Skeletal muscle tissue (tissue), 3 donors: ENCODE measurements at regions not wholly inside any gene's neighbourhood (a gene's known extent, or its start where the extent isn't known, plus 50 kb on each side); places are given as distances from the start of the nearest gene placed in this dataset.

Experiments used
- H3K27ac ChIP-seq: one replicate; pipeline ENCODE4 v1.7.0; 2013; ENCODE audit warnings: mild to moderate bottlenecking, low read depth, low read length, inconsistent platforms
- H3K27me3 ChIP-seq, 3 donors: one replicate each; pipeline ENCODE4 v1.7.0; 2013; ENCODE audit warnings: low read length in 3 of 3; ENCODE audit not compliant: control insufficient read depth in 3 of 3, insufficient read depth in 3 of 3
- H3K36me3 ChIP-seq, 3 donors: one replicate each; pipeline ENCODE4 v1.7.0; 2013; ENCODE audit warnings: low read length in 3 of 3; ENCODE audit not compliant: control insufficient read depth in 3 of 3, insufficient read depth in 3 of 3
- H3K4me1 ChIP-seq, 3 donors: one replicate each; pipeline ENCODE4 v1.7.0; 2013; ENCODE audit warnings: low read length in 3 of 3, mild to moderate bottlenecking in 3 of 3; ENCODE audit not compliant: control insufficient read depth in 3 of 3, insufficient read depth in 3 of 3
- H3K4me3 ChIP-seq, 3 donors: one replicate each; pipeline ENCODE4 v1.7.0; 2013; ENCODE audit warnings: low read length in 3 of 3
- H3K9ac ChIP-seq, 3 donors: one replicate each; pipeline ENCODE4 v1.7.0; 2013; ENCODE audit warnings: low read length in 3 of 3, mild to moderate bottlenecking in 3 of 3, moderate library complexity in 2 of 3, low read depth in 1 of 3
- H3K9me3 ChIP-seq, 3 donors: one replicate each; pipeline ENCODE4 v1.7.0; 2013; ENCODE audit warnings: low read length in 3 of 3; ENCODE audit not compliant: control insufficient read depth in 3 of 3
- donor health status: Osteomylitis.

GRCh38 chr1:25035523-25036116 lies 105.5 kb upstream of the RUNX3 start:
- peaks cover 0 to 16% (median 7%) of the 10 kb centered on the region in 3 donors for H3K4me1 ChIP-seq
- H3K36me3 ChIP-seq = no peaks in the 10 kb centered on the region

GRCh38 chr1:25034736-25035522 lies 104.9 kb upstream of the RUNX3 start:
- no peak overlapping the region for H3K9ac ChIP-seq
- peaks cover 0 to 16% (median 7%) of the 10 kb centered on the region in 3 donors for H3K4me1 ChIP-seq
- peaks cover under 1 to 10% (median 7%) of the 10 kb centered on the region in 3 donors for H3K27me3 ChIP-seq
- H3K27ac ChIP-seq = no peak overlapping the region
- no peaks in the 10 kb centered on the region for H3K9me3 ChIP-seq
- no peak overlapping the region for H3K4me3 ChIP-seq
- no peaks in the 10 kb centered on the region for H3K36me3 ChIP-seq

More at GRCh38 chr1:25035523-25036116, 105.5 kb upstream of the RUNX3 start:
- no peaks in the 10 kb centered on the region for H3K9me3 ChIP-seq
- no peak overlapping the region for H3K9ac ChIP-seq
- peaks cover 4 to 7% (median 6%) of the 10 kb centered on the region in 3 donors for H3K27me3 ChIP-seq
- no peak overlapping the region for H3K27ac ChIP-seq
- H3K4me3 ChIP-seq = no peak overlapping the region

- H3K4me3 ChIP-seq = no peak overlapping the region
- peaks cover 2 to 10% (median 10%) of the 10 kb centered on the region in 3 donors for H3K27me3 ChIP-seq
- no peaks in the 10 kb centered on the region for H3K9me3 ChIP-seq
- no peaks in the 10 kb centered on the region for H3K36me3 ChIP-seq
- peaks cover 0 to 16% (median 7%) of the 10 kb centered on the region in 3 donors for H3K4me1 ChIP-seq
- no peak overlapping the region for H3K9ac ChIP-seq
- no peak overlapping the region for H3K27ac ChIP-seq
These were observed 104.0 kb upstream of the RUNX3 start for GRCh38 chr1:25033828-25034705.

- no peak overlapping the region for H3K4me3 ChIP-seq
- H3K9me3 ChIP-seq = no peaks in the 10 kb centered on the region
- H3K9ac ChIP-seq = no peak overlapping the region
- H3K4me1 ChIP-seq = peaks cover 0 to 16% (median 7%) of the 10 kb centered on the region in 3 donors
- H3K36me3 ChIP-seq = no peaks in the 10 kb centered on the region
- peaks cover 2 to 17% (median 8%) of the 10 kb centered on the region in 3 donors for H3K27me3 ChIP-seq
- no peak overlapping the region for H3K27ac ChIP-seq
These were observed 103.2 kb upstream of the RUNX3 start for GRCh38 chr1:25033030-25033827.

- H3K36me3 ChIP-seq = no peaks in the 10 kb centered on the region
- peaks cover 2 to 24% (median 10%) of the 10 kb centered on the region in 3 donors for H3K27me3 ChIP-seq
- no peaks in the 10 kb centered on the region for H3K9me3 ChIP-seq
- H3K27ac ChIP-seq = no peak overlapping the region
- H3K9ac ChIP-seq = no peak overlapping the region
- H3K4me3 ChIP-seq = no peak overlapping the region
- peaks cover 0 to 16% (median 7%) of the 10 kb centered on the region in 3 donors for H3K4me1 ChIP-seq
These were observed 102.0 kb upstream of the RUNX3 start for GRCh38 chr1:25031966-25032667.

- peaks cover 0 to 16% (median 7%) of the 10 kb centered on the region in 3 donors for H3K4me1 ChIP-seq
- H3K9me3 ChIP-seq = no peaks in the 10 kb centered on the region
- no peak overlapping the region for H3K27ac ChIP-seq
- H3K36me3 ChIP-seq = no peaks in the 10 kb centered on the region
- no peak overlapping the region for H3K9ac ChIP-seq
- H3K4me3 ChIP-seq = no peak overlapping the region
- peaks cover 2 to 26% (median 12%) of the 10 kb centered on the region in 3 donors for H3K27me3 ChIP-seq
These were observed 101.5 kb upstream of the RUNX3 start for GRCh38 chr1:25031601-25031965.

GRCh38 chr1:25030674-25031589 lies 100.9 kb upstream of the RUNX3 start:
- Histone ChIP-seq H3K36me3 (no peaks in the 10 kb centered on the region), H3K9ac (no peak overlapping the region), H3K9me3 (no peaks in the 10 kb centered on the region), H3K4me3 (no peak overlapping the region), H3K27me3 (peaks cover 2 to 26% (median 12%) of the 10 kb centered on the region in 3 donors), H3K4me1 (peaks cover 0 to 16% (median 7%) of the 10 kb centered on the region in 3 donors), H3K27ac (no peak overlapping the region)

- H3K4me1 ChIP-seq = peaks cover 0 to 16% (median 7%) of the 10 kb centered on the region in 3 donors
- no peak overlapping the region for H3K4me3 ChIP-seq
These were observed 99.9 kb upstream of the RUNX3 start for GRCh38 chr1:25030012-25030411.

More at GRCh38 chr1:25030012-25030411, 99.9 kb upstream of the RUNX3 start:
- H3K9ac ChIP-seq = no peak overlapping the region
- H3K27me3 ChIP-seq = peaks cover 2 to 26% (median 12%) of the 10 kb centered on the region in 3 donors
- H3K36me3 ChIP-seq = no peaks in the 10 kb centered on the region
- H3K27ac ChIP-seq = no peak overlapping the region
- no peaks in the 10 kb centered on the region for H3K9me3 ChIP-seq
